IMR-90 (cell line): ENCODE measurements at regions not wholly inside any gene's neighbourhood (a gene's known extent, or its start where the extent isn't known, plus 50 kb on each side); places are given as distances from the start of the nearest gene placed in this dataset.

Experiments used
- ATAC-seq: fragments of 200-7000 bp; cut with Tn5 transposase; 2 replicates; pipeline ENCODE4 v1.9.1; 2020; ENCODE audit warnings: low read depth, mild to moderate bottlenecking, moderate library complexity
- BruUV-seq: library from RNA; stranded (reverse); fragments of 400-500 nt; replicated peaks from 2 replicates; lab custom pipeline; 2021; lab: Mats Ljungman, UMichigan
- CTCF ChIA-PET: fragments of 300-600 bp; formaldehyde crosslinking; extraction: SDS; loops from one replicate; lab custom pipeline; 2021; ENCODE audit warnings: antibody characterized with exemption; lab: Yijun Ruan, JAX
- POLR2A ChIA-PET: fragments of 300-600 bp; sonication (Branson Sonifier 250); formaldehyde crosslinking; loops from one replicate; lab custom pipeline; 2022; ENCODE audit warnings: antibody characterized with exemption; ENCODE audit not compliant: unreplicated experiment; lab: Charles Lee
- DNase-seq: peaks from one replicate; pipeline ENCODE4 v3.0.0; 2013
- H2AFZ ChIP-seq: replicated peaks from 2 replicates; pipeline ENCODE3; 2013; ENCODE audit warnings: low read length, mild to moderate bottlenecking; ENCODE audit not compliant: poor library complexity
- H2AK5ac ChIP-seq: 2 replicates; pipeline ENCODE4 v1.6.1; 2013; ENCODE audit warnings: low read depth, low read length, inconsistent platforms
- H2AK9ac ChIP-seq: replicated peaks from 2 replicates; pipeline ENCODE3; 2013; ENCODE audit warnings: mild to moderate bottlenecking, low read depth, low read length, moderate library complexity; ENCODE audit not compliant: poor library complexity
- H2BK120ac ChIP-seq: 2 replicates; pipeline ENCODE4 v1.6.1; 2013; ENCODE audit warnings: low read depth, low read length, inconsistent platforms
- H2BK15ac ChIP-seq: 3 replicates; pipeline ENCODE4 v1.6.1; 2013; ENCODE audit warnings: low read depth, low read length, inconsistent platforms
- H2BK20ac ChIP-seq: 2 replicates; pipeline ENCODE4 v1.6.1; 2013; ENCODE audit warnings: low read depth, mild to moderate bottlenecking, inconsistent platforms, low read length, moderate library complexity
- H2BK5ac ChIP-seq: 2 replicates; pipeline ENCODE4 v1.6.1; 2013; ENCODE audit warnings: mild to moderate bottlenecking, low read depth, low read length, inconsistent platforms; ENCODE audit not compliant: poor library complexity, severe bottlenecking
- H3K14ac ChIP-seq: replicated peaks from 2 replicates; pipeline ENCODE4 v1.6.1; 2013; ENCODE audit warnings: low read depth, low read length, inconsistent platforms
- H3K18ac ChIP-seq: 2 replicates; pipeline ENCODE4 v1.6.1; 2013; ENCODE audit warnings: low read depth, low read length, control low read depth
- H3K23ac ChIP-seq: 2 replicates; pipeline ENCODE4 v1.6.1; 2013; ENCODE audit warnings: low read depth, low read length, inconsistent platforms
- H3K27ac ChIP-seq: 2 replicates; pipeline ENCODE4 v1.5.1; 2013; ENCODE audit warnings: mild to moderate bottlenecking, control low read depth, low read length; ENCODE audit not compliant: insufficient read depth
- H3K27me3 ChIP-seq: 2 replicates; pipeline ENCODE4 v1.6.1; 2013; ENCODE audit warnings: low read length; ENCODE audit not compliant: control insufficient read depth, insufficient read depth
- H3K36me3 ChIP-seq: 2 replicates; pipeline ENCODE4 v1.6.1; 2013; ENCODE audit warnings: low read length, mixed read lengths; ENCODE audit not compliant: control insufficient read depth, insufficient read depth
- H3K4ac ChIP-seq: 2 replicates; pipeline ENCODE4 v1.6.1; 2013; ENCODE audit warnings: low read depth, low read length, inconsistent platforms
- H3K4me1 ChIP-seq: 2 replicates; pipeline ENCODE4 v1.6.1; 2013; ENCODE audit warnings: low read length, mixed read lengths; ENCODE audit not compliant: control insufficient read depth, insufficient read depth
- H3K4me2 ChIP-seq: 2 replicates; pipeline ENCODE4 v1.6.1; 2013; ENCODE audit warnings: low read depth, mild to moderate bottlenecking, control low read depth, low read length, moderate library complexity
- H3K4me3 ChIP-seq: 2 replicates; pipeline ENCODE4 v1.5.1; 2013; ENCODE audit warnings: low read depth, mild to moderate bottlenecking, control low read depth, low read length, moderate library complexity; ENCODE audit not compliant: insufficient read depth
- H3K56ac ChIP-seq: 2 replicates; pipeline ENCODE4 v1.6.1; 2013; ENCODE audit warnings: low read length, inconsistent platforms; ENCODE audit not compliant: insufficient read depth; ENCODE audit errors: extremely low read depth
- H3K79me1 ChIP-seq, 2 experiments: 2 replicates each; pipeline ENCODE4 v1.6.1; 2013; ENCODE audit warnings: low read length in 2 of 2, inconsistent platforms in 1 of 2, low read depth in 1 of 2
- H3K9ac ChIP-seq: 2 replicates; pipeline ENCODE4 v1.6.1; 2013; ENCODE audit warnings: low read depth, low read length, control low read depth
- H3K9me1 ChIP-seq: 2 replicates; pipeline ENCODE4 v1.6.1; 2013; ENCODE audit warnings: low read length, inconsistent platforms; ENCODE audit not compliant: insufficient read depth
- H3K9me3 ChIP-seq: 2 replicates; pipeline ENCODE4 v1.6.1; 2013; ENCODE audit warnings: low read length; ENCODE audit not compliant: control insufficient read depth, insufficient read depth
- H4K20me1 ChIP-seq: 2 replicates; pipeline ENCODE4 v1.6.1; 2013; ENCODE audit warnings: low read length, inconsistent platforms; ENCODE audit not compliant: insufficient read depth
- H4K5ac ChIP-seq: 2 replicates; pipeline ENCODE4 v1.6.1; 2013; ENCODE audit warnings: mild to moderate bottlenecking, low read depth, low read length, control low read depth
- H4K8ac ChIP-seq, 2 experiments: 2 replicates each; pipeline ENCODE4 v1.6.1; 2013; ENCODE audit warnings: low read depth in 2 of 2, low read length in 2 of 2, control low read depth in 1 of 2, inconsistent platforms in 1 of 2
- H4K91ac ChIP-seq: 2 replicates; pipeline ENCODE4 v1.6.1; 2013; ENCODE audit warnings: low read depth, low read length, inconsistent platforms; ENCODE audit not compliant: insufficient read depth
- BHLHE40 ChIP-seq: fragments of 150-350 bp; IDR thresholded peaks from 2 replicates; pipeline ENCODE4 v1.6.1; 2016; ENCODE audit warnings: mild to moderate bottlenecking, low read depth, low read length
- CEBPB ChIP-seq: IDR thresholded peaks from 2 replicates; pipeline ENCODE4 v1.6.1; 2012; ENCODE audit warnings: low read depth, low read length, improper control_type of control experiment
- CHD1 ChIP-seq: IDR thresholded peaks from 2 replicates; pipeline ENCODE4 v1.6.1; 2012; ENCODE audit warnings: low read depth, low read length, improper control_type of control experiment
- FOS ChIP-seq: fragments of 150-350 bp; IDR thresholded peaks from 2 replicates; pipeline ENCODE4 v1.6.1; 2016; ENCODE audit warnings: low read depth, low read length
- MAFK ChIP-seq: IDR thresholded peaks from 2 replicates; pipeline ENCODE4 v1.6.1; 2012; ENCODE audit warnings: low read depth, low read length, improper control_type of control experiment
- MAZ ChIP-seq: IDR thresholded peaks from 2 replicates; pipeline ENCODE4 v1.6.1; 2012; ENCODE audit warnings: low read depth, mild to moderate bottlenecking, low read length, improper control_type of control experiment, moderate library complexity, borderline replicate concordance
- MXI1 ChIP-seq: IDR thresholded peaks from 2 replicates; pipeline ENCODE4 v1.6.1; 2012; ENCODE audit warnings: low read depth, mild to moderate bottlenecking, low read length, moderate library complexity, borderline replicate concordance
- NFE2L2 ChIP-seq: fragments of 150-350 bp; IDR thresholded peaks from 2 replicates; pipeline ENCODE4 v1.6.1; 2016; ENCODE audit warnings: low read depth, mild to moderate bottlenecking, low read length
- POLR2A ChIP-seq: IDR thresholded peaks from 2 replicates; pipeline ENCODE4 v1.6.1; 2012; ENCODE audit warnings: mild to moderate bottlenecking, low read depth, low read length
- RAD21 ChIP-seq: IDR thresholded peaks from 2 replicates; pipeline ENCODE4 v1.6.1; 2012; ENCODE audit warnings: low read length, improper control_type of control experiment
- RCOR1 ChIP-seq: IDR thresholded peaks from 2 replicates; pipeline ENCODE4 v1.6.1; 2012; ENCODE audit warnings: mild to moderate bottlenecking, low read length, improper control_type of control experiment; ENCODE audit not compliant: insufficient replicate concordance
- RFX5 ChIP-seq: IDR thresholded peaks from 2 replicates; pipeline ENCODE4 v1.8.0; 2012; ENCODE audit warnings: low read depth, mild to moderate bottlenecking, low read length, moderate library complexity
- SMC3 ChIP-seq: fragments of 150-350 bp; IDR thresholded peaks from 2 replicates; pipeline ENCODE4 v1.6.1; 2016; ENCODE audit warnings: low read depth, mild to moderate bottlenecking, antibody characterized with exemption, low read length, moderate library complexity
- WGBS, 2 experiments: methylation state at CpG; one replicate each; pipeline versions ENCODE4 v1.1.5 to v1.1.7; 2013; ENCODE audit warnings: missing lambda C conversion rate in 2 of 2; ENCODE audit not compliant: insufficient read length in 1 of 2; ENCODE audit errors: extremely low coverage in 2 of 2; 5-methylcytosine and 5-hydroxymethylcytosine counted together
- dilution Hi-C: fragments of 300-500 bp; cut with HindIII; formaldehyde crosslinking; loops from one replicate; pipeline ENCODE4 v1.14.3; 2018; ENCODE audit warnings: low sequenced_read_pairs; ENCODE audit not compliant: unreplicated experiment
- in situ Hi-C: fragments of 300-500 bp; cut with MboI; formaldehyde crosslinking; loops from 3 replicates; pipeline ENCODE4 v1.14.3; 2019; ENCODE audit warnings: low sequenced_read_pairs, inconsistent platforms, mixed read lengths
- intact Hi-C: fragments of 100-400 bp; cut with micrococcal nuclease; formaldehyde crosslinking; loops from 2 replicates; pipeline ENCODE4 v1.10.0; 2022
- TF ChIP-seq, protein P1 (sequence below): conservative IDR thresholded peaks from 2 replicates; pipeline ENCODE4 v1.5.1; 2012; ENCODE audit warnings: mild to moderate bottlenecking, low read depth, low read length, improper control_type of control experiment
- TF ChIP-seq, protein P2 (sequence below): fragments of 150-350 bp; IDR thresholded peaks from 2 replicates; pipeline ENCODE4 v1.6.1; 2016; ENCODE audit warnings: low read depth, mild to moderate bottlenecking, low read length, moderate library complexity, borderline replicate concordance
- TF ChIP-seq, protein P3 (sequence below): fragments of 150-350 bp; IDR thresholded peaks from 2 replicates; pipeline ENCODE4 v1.6.1; 2017; ENCODE audit warnings: mild to moderate bottlenecking, antibody characterized with exemption, low read length, low read depth

DNA sequence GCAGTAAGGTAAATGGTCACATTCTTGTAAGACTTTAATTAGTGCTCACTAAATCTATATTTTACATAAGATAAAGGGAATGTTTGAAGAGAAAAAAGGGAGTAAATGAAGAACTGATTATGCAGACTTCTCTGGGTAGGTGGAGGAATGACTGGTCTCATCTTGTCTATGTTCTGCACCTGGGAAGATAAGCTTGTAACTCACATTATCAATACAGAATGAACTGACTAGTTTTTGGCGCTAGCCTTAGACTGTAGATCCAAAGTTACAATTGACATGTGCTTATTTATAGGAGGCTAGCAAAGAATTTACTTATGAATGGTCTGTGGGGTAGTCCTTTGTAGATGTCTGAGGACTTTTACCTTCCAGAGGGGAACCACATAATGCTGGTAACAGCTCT lies 214.9 kb upstream of the RAB4A start:
- no peak overlapping the region for H3K18ac ChIP-seq
- no peak overlapping the region for H4K8ac ChIP-seq
- H3K9ac ChIP-seq: no peak overlapping the region
- H3K9me3 ChIP-seq: no peaks in the 10 kb centered on the region
- DNase-seq: no peak
- H3K4me1 ChIP-seq: peaks cover 4% of the 10 kb centered on the region; the same call in 1 of the 2 replicates
- CTCF ChIA-PET: no interaction called here
- no peak overlapping the region for H2AK5ac ChIP-seq
- no peaks in the 10 kb centered on the region for H3K79me1 ChIP-seq
- H2BK15ac ChIP-seq: no peak overlapping the region
- no peak overlapping the region for H3K23ac ChIP-seq
- no peak overlapping the region for H2AFZ ChIP-seq
- WGBS, 2 experiments: no CpG with 5 or more reads among the region's 1 CpG
- no peaks in the 10 kb centered on the region for H3K9me1 ChIP-seq
- H4K91ac ChIP-seq: no peak overlapping the region
- no peak overlapping the region for H4K5ac ChIP-seq
- H3K14ac ChIP-seq: no peak overlapping the region
- dilution Hi-C loops (no loop called here), in situ Hi-C loops (no loop called here), intact Hi-C loops (no loop called here)
- POLR2A ChIA-PET: no interaction called here
- H3K56ac ChIP-seq: no peak overlapping the region
- no TSS peak for BruUV-seq
- no peak overlapping the region for H3K4ac ChIP-seq
- no peak for ATAC-seq
- H3K27ac ChIP-seq: no peak overlapping the region
- H2AK9ac ChIP-seq: no peak overlapping the region
- no peaks in the 10 kb centered on the region for H4K20me1 ChIP-seq
- no peak overlapping the region for H2BK20ac ChIP-seq
- H2BK5ac ChIP-seq: no peak overlapping the region
- H3K4me3 ChIP-seq: no peak overlapping the region
- no peak overlapping the region for H2BK120ac ChIP-seq
- TF ChIP-seq, protein P1, sequence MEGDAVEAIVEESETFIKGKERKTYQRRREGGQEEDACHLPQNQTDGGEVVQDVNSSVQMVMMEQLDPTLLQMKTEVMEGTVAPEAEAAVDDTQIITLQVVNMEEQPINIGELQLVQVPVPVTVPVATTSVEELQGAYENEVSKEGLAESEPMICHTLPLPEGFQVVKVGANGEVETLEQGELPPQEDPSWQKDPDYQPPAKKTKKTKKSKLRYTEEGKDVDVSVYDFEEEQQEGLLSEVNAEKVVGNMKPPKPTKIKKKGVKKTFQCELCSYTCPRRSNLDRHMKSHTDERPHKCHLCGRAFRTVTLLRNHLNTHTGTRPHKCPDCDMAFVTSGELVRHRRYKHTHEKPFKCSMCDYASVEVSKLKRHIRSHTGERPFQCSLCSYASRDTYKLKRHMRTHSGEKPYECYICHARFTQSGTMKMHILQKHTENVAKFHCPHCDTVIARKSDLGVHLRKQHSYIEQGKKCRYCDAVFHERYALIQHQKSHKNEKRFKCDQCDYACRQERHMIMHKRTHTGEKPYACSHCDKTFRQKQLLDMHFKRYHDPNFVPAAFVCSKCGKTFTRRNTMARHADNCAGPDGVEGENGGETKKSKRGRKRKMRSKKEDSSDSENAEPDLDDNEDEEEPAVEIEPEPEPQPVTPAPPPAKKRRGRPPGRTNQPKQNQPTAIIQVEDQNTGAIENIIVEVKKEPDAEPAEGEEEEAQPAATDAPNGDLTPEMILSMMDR: no peak
- no peak for TF ChIP-seq BHLHE40
- no peak for TF ChIP-seq CEBPB
- TF ChIP-seq RCOR1: no peak
- TF ChIP-seq RAD21: no peak
- TF ChIP-seq, protein P2, sequence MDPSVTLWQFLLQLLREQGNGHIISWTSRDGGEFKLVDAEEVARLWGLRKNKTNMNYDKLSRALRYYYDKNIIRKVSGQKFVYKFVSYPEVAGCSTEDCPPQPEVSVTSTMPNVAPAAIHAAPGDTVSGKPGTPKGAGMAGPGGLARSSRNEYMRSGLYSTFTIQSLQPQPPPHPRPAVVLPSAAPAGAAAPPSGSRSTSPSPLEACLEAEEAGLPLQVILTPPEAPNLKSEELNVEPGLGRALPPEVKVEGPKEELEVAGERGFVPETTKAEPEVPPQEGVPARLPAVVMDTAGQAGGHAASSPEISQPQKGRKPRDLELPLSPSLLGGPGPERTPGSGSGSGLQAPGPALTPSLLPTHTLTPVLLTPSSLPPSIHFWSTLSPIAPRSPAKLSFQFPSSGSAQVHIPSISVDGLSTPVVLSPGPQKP: no peak
- TF ChIP-seq MAZ: no peak
- no peak for TF ChIP-seq MXI1
- TF ChIP-seq POLR2A: no peak
- TF ChIP-seq NFE2L2: no peak
- no peak for TF ChIP-seq MAFK
- TF ChIP-seq CHD1: no peak
- TF ChIP-seq, protein P3, sequence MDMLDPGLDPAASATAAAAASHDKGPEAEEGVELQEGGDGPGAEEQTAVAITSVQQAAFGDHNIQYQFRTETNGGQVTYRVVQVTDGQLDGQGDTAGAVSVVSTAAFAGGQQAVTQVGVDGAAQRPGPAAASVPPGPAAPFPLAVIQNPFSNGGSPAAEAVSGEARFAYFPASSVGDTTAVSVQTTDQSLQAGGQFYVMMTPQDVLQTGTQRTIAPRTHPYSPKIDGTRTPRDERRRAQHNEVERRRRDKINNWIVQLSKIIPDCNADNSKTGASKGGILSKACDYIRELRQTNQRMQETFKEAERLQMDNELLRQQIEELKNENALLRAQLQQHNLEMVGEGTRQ: no peak
- no peak for TF ChIP-seq RFX5
- no peak for TF ChIP-seq SMC3
- no peak for TF ChIP-seq FOS
- H3K36me3 ChIP-seq: no peaks in the 10 kb centered on the region
- peaks cover 13% of the 10 kb centered on the region for H3K27me3 ChIP-seq
- no peak overlapping the region for H3K4me2 ChIP-seq
